ENCODE measurements at regions not wholly inside any gene's neighbourhood (a gene's known extent, or its start where the extent isn't known, plus 50 kb on each side); places are given as distances from the start of the nearest gene placed in this dataset.
"Not testable (repeated sequence)": the region's sequence is repeated elsewhere in the genome, so short reads cannot be mapped to it uniquely, and the experiment has no call there.

DNA sequence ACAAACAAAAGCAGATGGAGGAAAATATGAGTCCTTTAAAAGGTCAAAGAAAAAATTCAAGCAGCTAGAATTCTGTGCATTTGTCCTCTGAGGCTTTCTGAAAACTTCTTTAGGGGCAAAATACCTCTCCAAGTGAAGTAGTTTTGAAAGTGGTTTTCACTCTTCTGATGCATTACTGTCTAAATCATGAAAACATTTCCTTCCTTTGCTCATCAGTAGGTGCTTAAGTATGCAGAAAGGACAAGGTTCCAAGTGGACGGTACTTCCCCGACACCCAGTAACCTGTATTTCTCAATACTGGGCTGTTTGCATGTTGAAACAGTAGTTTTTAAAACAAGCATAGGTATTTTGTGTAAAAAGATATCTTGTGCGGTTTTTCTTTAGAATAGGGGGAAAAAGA lies 189.1 kb upstream of the ERBB4 start:
- no peaks in the 10 kb centered on the region for H3K27me3 ChIP-seq (ENCODE audit: insufficient read depth, low read length)
- peaks cover 3% of the 10 kb centered on the region; the same call in 1 of the 2 replicates for H3K9me3 ChIP-seq (ENCODE audit: insufficient read depth, low read depth, low read length)
- no peak overlapping the region for H3K9ac ChIP-seq (ENCODE audit: low read depth, low read length)
- no peak overlapping the region for H3K4me3 ChIP-seq (ENCODE audit: low read length)
- no peak overlapping the region for H3K27ac ChIP-seq (ENCODE audit: low read depth, low read length)
- no peaks in the 10 kb centered on the region for H3K36me3 ChIP-seq (ENCODE audit: insufficient read depth, low read length)
- 99% methylated on average over 3 of the region's 3 CpGs for WGBS
- no peaks in the 10 kb centered on the region for H3K4me1 ChIP-seq (ENCODE audit: insufficient read depth, low read length)

DNA sequence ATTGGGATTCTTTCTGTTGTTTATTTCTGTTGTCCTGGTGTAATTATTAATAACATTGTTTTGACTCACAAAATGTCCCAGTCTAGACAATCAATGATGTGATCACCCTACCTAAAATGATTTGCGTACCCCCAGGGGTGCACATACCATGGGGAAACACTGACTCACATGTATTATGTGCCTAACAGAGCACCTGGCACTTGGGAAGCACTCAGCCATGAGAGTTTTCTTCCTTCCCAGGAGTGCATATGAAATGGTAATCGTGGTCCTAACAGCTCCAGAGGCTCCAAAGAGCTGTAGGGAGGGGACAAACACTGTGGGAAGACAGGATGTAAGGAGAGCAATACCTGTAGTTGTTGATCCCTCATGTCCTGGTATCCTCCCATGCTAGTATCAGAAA lies 187.8 kb upstream of the ERBB4 start:
- 73% methylated on average over 2 of the region's 2 CpGs for WGBS
- H3K27me3 ChIP-seq (ENCODE audit: insufficient read depth, low read length): no peaks in the 10 kb centered on the region
- no peak overlapping the region for H3K9ac ChIP-seq (ENCODE audit: low read depth, low read length)
- H3K4me3 ChIP-seq (ENCODE audit: low read length): no peak overlapping the region
- H3K27ac ChIP-seq (ENCODE audit: low read depth, low read length): no peak overlapping the region
- peaks cover 9% of the 10 kb centered on the region; the same call in 1 of the 2 replicates for H3K9me3 ChIP-seq (ENCODE audit: insufficient read depth, low read depth, low read length)
- H3K36me3 ChIP-seq (ENCODE audit: insufficient read depth, low read length): no peaks in the 10 kb centered on the region
- H3K4me1 ChIP-seq (ENCODE audit: insufficient read depth, low read length): no peaks in the 10 kb centered on the region

DNA sequence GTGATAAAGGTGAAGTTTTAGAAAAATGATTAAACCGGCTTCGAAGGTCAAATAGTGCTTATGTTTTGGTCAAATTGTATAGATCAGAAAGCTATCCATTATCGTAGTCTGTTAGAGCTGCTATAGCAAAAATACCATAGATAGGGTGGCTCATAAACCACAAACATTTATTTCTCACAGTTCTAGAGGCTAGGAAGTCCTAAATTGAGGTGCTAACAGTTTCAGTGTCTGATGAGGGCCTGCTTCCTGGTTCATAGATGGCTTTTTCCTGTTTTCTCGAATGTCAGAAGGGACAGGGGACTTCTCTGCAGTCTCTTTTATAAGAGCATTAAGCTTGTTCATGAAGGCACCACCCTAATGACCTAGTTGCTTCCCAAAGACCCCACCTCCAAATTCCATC lies 186.6 kb upstream of the ERBB4 start:
- Histone ChIP-seq H3K9me3 (ENCODE audit: insufficient read depth, low read depth, low read length) (peaks cover 9% of the 10 kb centered on the region; the same call in 1 of the 2 replicates), H3K9ac (ENCODE audit: low read depth, low read length) (no peak overlapping the region), H3K27me3 (ENCODE audit: insufficient read depth, low read length) (no peaks in the 10 kb centered on the region), H3K27ac (ENCODE audit: low read depth, low read length) (no peak overlapping the region), H3K36me3 (ENCODE audit: insufficient read depth, low read length) (no peaks in the 10 kb centered on the region), H3K4me1 (ENCODE audit: insufficient read depth, low read length) (no peaks in the 10 kb centered on the region), H3K4me3 (ENCODE audit: low read length) (no peak overlapping the region)
- 92% methylated on average over 4 of the region's 4 CpGs for WGBS

DNA sequence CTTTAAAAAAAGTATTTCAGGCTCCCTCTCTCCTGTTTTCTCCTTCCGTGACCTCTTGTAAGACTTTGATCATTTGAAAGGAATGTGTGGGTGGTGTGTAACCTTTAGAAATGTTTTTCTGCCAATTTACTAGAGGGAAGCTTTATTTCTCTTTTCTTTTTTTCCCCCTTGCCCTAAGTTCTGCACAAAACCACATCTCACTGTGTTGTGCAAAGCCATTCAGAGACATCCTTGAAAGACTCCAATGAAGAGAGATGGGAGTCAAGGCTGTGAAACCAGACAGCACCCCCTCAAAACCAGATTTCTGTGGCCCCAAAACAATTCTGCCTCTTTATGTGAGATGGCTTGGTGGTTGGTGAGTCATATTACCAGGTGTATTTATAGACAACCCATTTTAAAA lies 184.6 kb upstream of the ERBB4 start:
- no peak overlapping the region for H3K9ac ChIP-seq (ENCODE audit: low read depth, low read length)
- peaks cover 9% of the 10 kb centered on the region; the same call in 1 of the 2 replicates for H3K9me3 ChIP-seq (ENCODE audit: insufficient read depth, low read depth, low read length)
- H3K36me3 ChIP-seq (ENCODE audit: insufficient read depth, low read length): no peaks in the 10 kb centered on the region
- WGBS: no CpG with 5 or more reads among the region's 1 CpG
- no peaks in the 10 kb centered on the region for H3K4me1 ChIP-seq (ENCODE audit: insufficient read depth, low read length)
- no peak overlapping the region for H3K27ac ChIP-seq (ENCODE audit: low read depth, low read length)
- H3K27me3 ChIP-seq (ENCODE audit: insufficient read depth, low read length): no peaks in the 10 kb centered on the region
- H3K4me3 ChIP-seq (ENCODE audit: low read length): no peak overlapping the region

DNA sequence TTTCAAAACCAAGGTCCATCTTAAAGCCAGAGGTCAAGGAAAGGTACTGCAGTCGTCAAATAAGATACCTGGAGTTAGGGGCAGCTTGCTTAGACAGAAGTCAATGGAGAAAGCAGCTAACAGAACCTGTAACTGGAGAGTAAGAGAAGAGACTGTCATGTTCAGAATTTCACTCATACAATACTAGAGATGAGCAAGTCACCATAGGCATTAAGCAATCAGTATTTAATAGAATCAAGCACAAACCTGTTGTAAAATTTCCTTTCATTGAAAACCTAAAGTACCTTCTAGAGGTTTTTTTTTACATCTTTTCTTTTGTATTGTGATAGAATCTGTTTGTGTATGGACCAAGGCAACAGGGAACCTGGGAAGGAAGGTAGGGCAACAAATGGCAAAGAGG lies 183.4 kb upstream of the ERBB4 start:
- H3K27ac ChIP-seq (ENCODE audit: low read depth, low read length): no peak overlapping the region

DNA sequence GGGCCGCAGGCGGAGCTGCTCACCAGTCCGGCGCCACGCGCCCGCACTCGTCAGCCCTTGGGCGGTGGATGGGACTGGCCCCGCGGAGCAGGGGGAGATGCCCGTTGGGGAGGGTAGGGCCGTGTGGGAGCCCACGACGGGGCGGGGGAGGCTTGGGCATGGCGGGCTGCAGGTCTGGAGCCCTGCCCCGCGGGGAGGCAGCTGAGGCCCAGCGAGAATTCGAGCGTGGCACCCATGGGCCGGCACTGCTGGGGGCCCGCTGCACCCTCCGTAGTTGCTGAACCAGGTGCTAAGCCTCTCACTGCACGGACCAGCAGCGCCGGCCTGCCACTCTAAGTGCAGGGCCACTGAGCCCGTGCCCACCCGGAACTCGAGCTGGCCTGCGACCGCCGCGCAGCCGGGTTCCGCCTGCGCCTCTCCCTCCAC lies 182.4 kb upstream of the ERBB4 start:
- no peak overlapping the region for H3K4me3 ChIP-seq (ENCODE audit: low read length)
- H3K27ac ChIP-seq (ENCODE audit: low read depth, low read length): no peak overlapping the region
- H3K27me3 ChIP-seq (ENCODE audit: insufficient read depth, low read length): no peaks in the 10 kb centered on the region
- H3K4me1 ChIP-seq (ENCODE audit: insufficient read depth, low read length): no peaks in the 10 kb centered on the region
- peaks cover 9% of the 10 kb centered on the region; the same call in 1 of the 2 replicates for H3K9me3 ChIP-seq (ENCODE audit: insufficient read depth, low read depth, low read length)
- H3K9ac ChIP-seq (ENCODE audit: low read depth, low read length): no peak overlapping the region
- H3K36me3 ChIP-seq (ENCODE audit: insufficient read depth, low read length): no peaks in the 10 kb centered on the region
- 96% methylated on average over 38 of the region's 38 CpGs for WGBS

More for the DNA sequence above, 183.4 kb upstream of the ERBB4 start:
- Histone ChIP-seq H3K9ac (ENCODE audit: low read depth, low read length) (no peak overlapping the region), H3K36me3 (ENCODE audit: insufficient read depth, low read length) (no peaks in the 10 kb centered on the region), H3K9me3 (ENCODE audit: insufficient read depth, low read depth, low read length) (peaks cover 9% of the 10 kb centered on the region; the same call in 1 of the 2 replicates), H3K27me3 (ENCODE audit: insufficient read depth, low read length) (no peaks in the 10 kb centered on the region), H3K4me3 (ENCODE audit: low read length) (no peak overlapping the region), H3K4me1 (ENCODE audit: insufficient read depth, low read length) (no peaks in the 10 kb centered on the region)
- 100% methylated on average over 1 of the region's 1 CpG for WGBS

DNA sequence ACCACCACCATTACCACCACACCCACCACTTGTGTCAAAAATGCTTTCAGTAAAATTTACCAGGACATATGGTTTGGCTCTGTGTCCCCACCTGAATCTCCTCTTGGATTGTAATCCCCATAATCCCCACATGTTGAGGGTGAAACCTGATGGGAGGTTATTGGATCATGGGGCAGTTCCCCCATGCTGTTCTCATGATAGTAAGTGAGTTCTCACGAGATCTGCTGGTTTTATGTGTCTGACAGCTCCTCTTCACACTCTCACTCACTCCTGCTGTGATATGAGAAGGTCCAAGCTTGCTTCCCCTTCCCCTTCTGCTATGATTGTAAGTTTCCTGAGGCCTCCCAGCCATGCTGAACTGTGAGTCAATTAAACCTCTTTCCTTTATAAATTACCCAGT lies 176.8 kb upstream of the ERBB4 start:
- not testable (repeated sequence) for H3K4me3 ChIP-seq (ENCODE audit: low read length); H3K27me3 ChIP-seq (ENCODE audit: insufficient read depth, low read length); H3K9me3 ChIP-seq (ENCODE audit: insufficient read depth, low read depth, low read length); H3K27ac ChIP-seq (ENCODE audit: low read depth, low read length); H3K36me3 ChIP-seq (ENCODE audit: insufficient read depth, low read length); H3K4me1 ChIP-seq (ENCODE audit: insufficient read depth, low read length); H3K9ac ChIP-seq (ENCODE audit: low read depth, low read length)
- 60% methylated on average over 1 of the region's 1 CpG for WGBS

DNA sequence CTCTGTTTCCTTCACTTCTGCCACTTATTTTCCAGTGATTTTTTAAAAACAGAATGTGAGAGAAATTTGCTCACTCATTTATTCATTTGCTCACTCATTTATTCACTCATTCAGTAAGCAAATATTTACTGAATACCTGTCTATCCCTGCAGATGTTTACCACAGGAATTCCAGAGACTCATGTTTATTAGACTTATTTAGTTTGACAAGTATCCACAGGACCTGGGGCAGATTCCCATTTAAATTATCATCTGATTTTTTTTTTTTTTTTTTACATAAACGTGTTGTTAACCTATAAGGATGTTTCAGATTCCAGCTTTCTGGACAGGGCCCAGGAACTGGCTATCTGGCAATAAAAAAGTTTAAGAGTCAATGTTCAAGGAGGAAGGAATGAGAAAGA lies 175.1 kb upstream of the ERBB4 start:
- H3K4me3 ChIP-seq (ENCODE audit: low read length): no peak overlapping the region
- no peaks in the 10 kb centered on the region for H3K4me1 ChIP-seq (ENCODE audit: insufficient read depth, low read length)
- no peaks in the 10 kb centered on the region for H3K9me3 ChIP-seq (ENCODE audit: insufficient read depth, low read depth, low read length)
- WGBS: 97% methylated on average over 1 of the region's 1 CpG
- H3K9ac ChIP-seq (ENCODE audit: low read depth, low read length): no peak overlapping the region
- no peak overlapping the region for H3K27ac ChIP-seq (ENCODE audit: low read depth, low read length)
- no peaks in the 10 kb centered on the region for H3K27me3 ChIP-seq (ENCODE audit: insufficient read depth, low read length)
- H3K36me3 ChIP-seq (ENCODE audit: insufficient read depth, low read length): no peaks in the 10 kb centered on the region

DNA sequence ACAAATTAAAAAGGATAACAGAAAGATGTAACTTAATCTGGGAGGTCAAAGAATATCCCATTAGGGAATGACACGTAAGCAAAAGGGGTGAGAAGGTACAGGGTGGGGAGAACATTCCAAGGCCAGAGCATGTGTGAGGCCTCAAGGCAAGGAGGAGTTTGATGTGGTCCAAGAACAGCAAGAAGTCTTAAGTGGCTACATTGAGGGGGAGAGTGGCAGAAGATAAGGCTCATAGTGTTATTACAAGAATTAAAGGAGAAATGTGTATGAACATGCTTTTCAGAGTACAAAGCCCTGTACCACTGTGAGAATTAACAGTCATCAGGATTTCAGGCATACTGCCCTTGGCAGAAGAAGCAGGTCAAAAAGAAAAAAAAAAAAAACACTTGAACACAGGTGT lies 174.4 kb upstream of the ERBB4 start:
- H3K36me3 ChIP-seq (ENCODE audit: insufficient read depth, low read length): no peaks in the 10 kb centered on the region

DNA sequence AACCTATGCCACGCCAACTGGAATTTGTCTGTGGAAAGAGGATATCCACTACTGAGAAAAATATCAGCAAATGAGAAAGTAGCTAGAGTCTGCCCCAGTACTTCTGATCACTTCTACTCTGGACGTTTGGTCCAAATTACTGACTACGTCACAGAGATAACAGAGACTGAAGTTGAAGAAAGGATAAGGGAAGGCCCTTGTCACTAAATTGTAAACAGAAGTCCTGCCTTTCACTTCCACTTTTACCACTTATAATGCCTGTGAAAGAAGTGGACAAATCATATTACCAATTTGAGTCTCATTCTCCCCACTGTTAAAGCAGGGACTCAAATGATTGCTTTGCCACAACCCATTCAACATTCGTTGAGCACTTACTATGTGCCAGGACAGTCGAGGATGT lies 173.9 kb upstream of the ERBB4 start:
- H3K4me1 ChIP-seq (ENCODE audit: insufficient read depth, low read length): no peaks in the 10 kb centered on the region
- WGBS: 94% methylated on average over 5 of the region's 5 CpGs

More for the DNA sequence above, 174.4 kb upstream of the ERBB4 start:
- no peaks in the 10 kb centered on the region for H3K9me3 ChIP-seq (ENCODE audit: insufficient read depth, low read depth, low read length)
- no peak overlapping the region for H3K4me3 ChIP-seq (ENCODE audit: low read length)
- no peak overlapping the region for H3K9ac ChIP-seq (ENCODE audit: low read depth, low read length)
- H3K27ac ChIP-seq (ENCODE audit: low read depth, low read length): no peak overlapping the region
- no peaks in the 10 kb centered on the region for H3K27me3 ChIP-seq (ENCODE audit: insufficient read depth, low read length)
- WGBS: 94% methylated on average over 1 of the region's 1 CpG
- H3K4me1 ChIP-seq (ENCODE audit: insufficient read depth, low read length): no peaks in the 10 kb centered on the region

DNA sequence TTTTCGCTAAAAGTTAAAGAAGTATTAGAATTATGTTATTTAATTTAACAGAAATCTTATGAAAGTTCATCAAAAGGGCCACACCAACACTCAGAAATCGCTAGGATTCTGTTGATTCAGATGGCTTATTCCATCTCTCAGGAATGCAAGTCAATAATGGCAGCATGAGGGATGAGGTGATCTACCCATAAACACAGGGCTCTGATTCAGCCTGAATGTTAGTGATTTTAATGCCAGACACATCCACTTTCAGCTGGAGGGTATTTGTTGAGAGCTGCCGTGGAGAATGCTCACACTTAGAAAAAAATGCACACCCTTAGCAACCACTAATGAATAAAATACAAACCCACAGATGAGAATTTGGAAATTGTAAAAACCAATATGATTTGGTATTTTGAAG lies 173.3 kb upstream of the ERBB4 start:
- no peaks in the 10 kb centered on the region for H3K9me3 ChIP-seq (ENCODE audit: insufficient read depth, low read depth, low read length)
- H3K4me3 ChIP-seq (ENCODE audit: low read length): no peak overlapping the region
- H3K9ac ChIP-seq (ENCODE audit: low read depth, low read length): no peak overlapping the region
- H3K27me3 ChIP-seq (ENCODE audit: insufficient read depth, low read length): no peaks in the 10 kb centered on the region
- H3K4me1 ChIP-seq (ENCODE audit: insufficient read depth, low read length): no peaks in the 10 kb centered on the region
- no peak overlapping the region for H3K27ac ChIP-seq (ENCODE audit: low read depth, low read length)
- WGBS: 89% methylated on average over 1 of the region's 3 CpGs
- H3K36me3 ChIP-seq (ENCODE audit: insufficient read depth, low read length): no peaks in the 10 kb centered on the region

More for the DNA sequence above, 173.9 kb upstream of the ERBB4 start:
- Histone ChIP-seq H3K27me3 (ENCODE audit: insufficient read depth, low read length) (no peaks in the 10 kb centered on the region), H3K9me3 (ENCODE audit: insufficient read depth, low read depth, low read length) (no peaks in the 10 kb centered on the region), H3K9ac (ENCODE audit: low read depth, low read length) (no peak overlapping the region), H3K4me3 (ENCODE audit: low read length) (no peak overlapping the region), H3K27ac (ENCODE audit: low read depth, low read length) (no peak overlapping the region), H3K36me3 (ENCODE audit: insufficient read depth, low read length) (no peaks in the 10 kb centered on the region)

DNA sequence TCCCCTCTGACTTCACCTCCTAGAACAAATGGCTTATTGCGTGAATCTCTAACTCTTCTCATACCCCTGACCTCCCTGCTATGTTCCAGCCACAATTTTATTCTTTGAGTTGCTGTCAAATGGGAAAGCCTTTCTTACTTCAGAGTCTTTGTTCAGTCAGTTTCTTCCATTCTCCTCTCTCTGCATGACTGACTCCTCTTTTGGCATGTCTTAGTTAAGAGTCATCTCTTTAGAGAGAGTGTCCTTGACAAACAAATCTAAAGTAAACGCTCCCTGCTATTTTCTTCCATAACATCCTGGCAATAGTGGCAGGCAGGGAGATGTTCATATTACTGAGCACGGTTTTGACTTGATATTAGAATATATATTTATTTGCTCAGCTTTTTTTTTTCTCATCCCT lies 170.7 kb upstream of the ERBB4 start:
- Histone ChIP-seq H3K9ac (ENCODE audit: low read depth, low read length) (no peak overlapping the region), H3K27ac (ENCODE audit: low read depth, low read length) (no peak overlapping the region), H3K4me1 (ENCODE audit: insufficient read depth, low read length) (no peaks in the 10 kb centered on the region), H3K27me3 (ENCODE audit: insufficient read depth, low read length) (no peaks in the 10 kb centered on the region), H3K36me3 (ENCODE audit: insufficient read depth, low read length) (no peaks in the 10 kb centered on the region), H3K4me3 (ENCODE audit: low read length) (no peak overlapping the region), H3K9me3 (ENCODE audit: insufficient read depth, low read depth, low read length) (no peaks in the 10 kb centered on the region)
- WGBS: 84% methylated on average over 2 of the region's 3 CpGs
